ENCODE measurements at regions not wholly inside any gene's neighbourhood (a gene's known extent, or its start where the extent isn't known, plus 50 kb on each side); places are given as distances from the start of the nearest gene placed in this dataset.

GRCh38 chr2:52022006-52022405 is 990.1 kb upstream of the NRXN1 start (continued):
- no peak for TF ChIP-seq ZNF488 (tag by site-specific recombination; IDR thresholded peaks at IDR 0.05)
- TF ChIP-seq ZNF16 (tag by site-specific recombination; IDR thresholded peaks at IDR 0.05; ENCODE audit: low read depth), result no peak
- no peak for TF ChIP-seq PRDM10 (tag by site-specific recombination; IDR thresholded peaks at IDR 0.05)
- no peak for TF ChIP-seq KLF8 (tag by site-specific recombination; IDR thresholded peaks at IDR 0.05)
- no peak for TF ChIP-seq KLF16 (tag by site-specific recombination; IDR thresholded peaks at IDR 0.05)
- TF ChIP-seq, protein P1, sequence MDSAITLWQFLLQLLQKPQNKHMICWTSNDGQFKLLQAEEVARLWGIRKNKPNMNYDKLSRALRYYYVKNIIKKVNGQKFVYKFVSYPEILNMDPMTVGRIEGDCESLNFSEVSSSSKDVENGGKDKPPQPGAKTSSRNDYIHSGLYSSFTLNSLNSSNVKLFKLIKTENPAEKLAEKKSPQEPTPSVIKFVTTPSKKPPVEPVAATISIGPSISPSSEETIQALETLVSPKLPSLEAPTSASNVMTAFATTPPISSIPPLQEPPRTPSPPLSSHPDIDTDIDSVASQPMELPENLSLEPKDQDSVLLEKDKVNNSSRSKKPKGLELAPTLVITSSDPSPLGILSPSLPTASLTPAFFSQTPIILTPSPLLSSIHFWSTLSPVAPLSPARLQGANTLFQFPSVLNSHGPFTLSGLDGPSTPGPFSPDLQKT (IDR thresholded peaks at IDR 0.05; ENCODE audit: borderline replicate concordance, low read depth, low read length), result no peak
- TF ChIP-seq ZNF140 (tag by site-specific recombination; IDR thresholded peaks at IDR 0.05), result no peak
- TF ChIP-seq KLF10 (tag by site-specific recombination; IDR thresholded peaks at IDR 0.05), result no peak
- TF ChIP-seq ZNF23 (tag by site-specific recombination; IDR thresholded peaks at IDR 0.05; ENCODE audit: borderline replicate concordance), result no peak
- TF ChIP-seq ZNF600 (tag by site-specific recombination; IDR thresholded peaks at IDR 0.05), result no peak
- TF ChIP-seq, protein P2, sequence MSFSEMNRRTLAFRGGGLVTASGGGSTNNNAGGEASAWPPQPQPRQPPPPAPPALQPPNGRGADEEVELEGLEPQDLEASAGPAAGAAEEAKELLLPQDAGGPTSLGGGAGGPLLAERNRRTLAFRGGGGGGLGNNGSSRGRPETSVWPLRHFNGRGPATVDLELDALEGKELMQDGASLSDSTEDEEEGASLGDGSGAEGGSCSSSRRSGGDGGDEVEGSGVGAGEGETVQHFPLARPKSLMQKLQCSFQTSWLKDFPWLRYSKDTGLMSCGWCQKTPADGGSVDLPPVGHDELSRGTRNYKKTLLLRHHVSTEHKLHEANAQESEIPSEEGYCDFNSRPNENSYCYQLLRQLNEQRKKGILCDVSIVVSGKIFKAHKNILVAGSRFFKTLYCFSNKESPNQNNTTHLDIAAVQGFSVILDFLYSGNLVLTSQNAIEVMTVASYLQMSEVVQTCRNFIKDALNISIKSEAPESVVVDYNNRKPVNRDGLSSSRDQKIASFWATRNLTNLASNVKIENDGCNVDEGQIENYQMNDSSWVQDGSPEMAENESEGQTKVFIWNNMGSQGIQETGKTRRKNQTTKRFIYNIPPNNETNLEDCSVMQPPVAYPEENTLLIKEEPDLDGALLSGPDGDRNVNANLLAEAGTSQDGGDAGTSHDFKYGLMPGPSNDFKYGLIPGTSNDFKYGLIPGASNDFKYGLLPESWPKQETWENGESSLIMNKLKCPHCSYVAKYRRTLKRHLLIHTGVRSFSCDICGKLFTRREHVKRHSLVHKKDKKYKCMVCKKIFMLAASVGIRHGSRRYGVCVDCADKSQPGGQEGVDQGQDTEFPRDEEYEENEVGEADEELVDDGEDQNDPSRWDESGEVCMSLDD (tag by site-specific recombination; IDR thresholded peaks at IDR 0.05), result no peak
- no peak for TF ChIP-seq ZNF664 (tag by site-specific recombination; IDR thresholded peaks at IDR 0.05)

DNA sequence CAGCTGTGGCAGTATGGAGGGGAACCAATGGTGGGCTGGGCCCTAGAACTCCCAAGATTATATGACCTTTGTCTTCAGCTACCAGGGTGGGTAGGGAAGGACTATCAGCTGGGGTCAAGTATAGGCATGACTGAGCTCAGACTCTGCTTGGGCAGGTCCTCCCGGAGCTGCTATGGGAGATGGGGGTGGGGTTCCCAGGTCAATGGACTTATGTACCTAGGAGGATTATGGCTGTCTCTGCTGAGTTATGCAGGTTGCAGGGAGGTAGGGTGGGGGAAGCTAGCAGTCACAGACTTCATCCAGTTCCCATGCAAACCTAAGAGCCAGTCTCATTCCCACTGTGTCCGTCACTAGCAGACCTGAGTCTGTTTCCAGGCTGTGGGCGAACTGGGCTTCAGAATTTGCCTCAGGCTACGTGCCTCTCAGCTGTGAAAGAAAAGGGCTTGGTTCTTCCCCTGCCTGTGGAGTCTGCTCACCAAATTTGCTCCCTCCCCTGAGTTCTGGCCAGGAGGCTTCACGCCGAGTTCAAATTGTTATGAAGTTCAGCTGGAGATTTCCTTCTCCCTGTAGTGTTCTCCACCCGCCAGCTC is 985.8 kb upstream of the NRXN1 start:
- TF ChIP-seq, protein P3, sequence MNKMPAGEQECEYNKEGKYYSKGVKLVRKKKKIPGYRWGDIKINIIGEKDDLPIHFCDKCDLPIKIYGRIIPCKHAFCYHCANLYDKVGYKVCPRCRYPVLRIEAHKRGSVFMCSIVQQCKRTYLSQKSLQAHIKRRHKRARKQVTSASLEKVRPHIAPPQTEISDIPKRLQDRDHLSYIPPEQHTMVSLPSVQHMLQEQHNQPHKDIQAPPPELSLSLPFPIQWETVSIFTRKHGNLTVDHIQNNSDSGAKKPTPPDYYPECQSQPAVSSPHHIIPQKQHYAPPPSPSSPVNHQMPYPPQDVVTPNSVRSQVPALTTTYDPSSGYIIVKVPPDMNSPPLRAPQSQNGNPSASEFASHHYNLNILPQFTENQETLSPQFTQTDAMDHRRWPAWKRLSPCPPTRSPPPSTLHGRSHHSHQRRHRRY (tag by site-specific recombination; IDR thresholded peaks at IDR 0.05), result no peak
- TF ChIP-seq KLF1 (tag by site-specific recombination; IDR thresholded peaks at IDR 0.05) (no peak), ZNF768 (tag by site-specific recombination; IDR thresholded peaks at IDR 0.05) (no peak), ZNF354C (tag by site-specific recombination; IDR thresholded peaks at IDR 0.05; ENCODE audit: borderline replicate concordance, low read depth) (no peak), ZNF623 (tag by site-specific recombination; IDR thresholded peaks at IDR 0.05) (no peak), ZNF114 (tag by site-specific recombination; IDR thresholded peaks at IDR 0.05) (no peak), ZNF16 (tag by site-specific recombination; IDR thresholded peaks at IDR 0.05; ENCODE audit: low read depth) (no peak), BCL11A (tag by site-specific recombination; IDR thresholded peaks at IDR 0.05; ENCODE audit: low read depth) (no peak), MYNN (tag by site-specific recombination; IDR thresholded peaks at IDR 0.05; ENCODE audit: borderline replicate concordance) (no peak), ZEB2 (tag by site-specific recombination; IDR thresholded peaks at IDR 0.05) (no peak), ZNF791 (tag by site-specific recombination; IDR thresholded peaks at IDR 0.05) (no peak)
- TF ChIP-seq, protein P4, sequence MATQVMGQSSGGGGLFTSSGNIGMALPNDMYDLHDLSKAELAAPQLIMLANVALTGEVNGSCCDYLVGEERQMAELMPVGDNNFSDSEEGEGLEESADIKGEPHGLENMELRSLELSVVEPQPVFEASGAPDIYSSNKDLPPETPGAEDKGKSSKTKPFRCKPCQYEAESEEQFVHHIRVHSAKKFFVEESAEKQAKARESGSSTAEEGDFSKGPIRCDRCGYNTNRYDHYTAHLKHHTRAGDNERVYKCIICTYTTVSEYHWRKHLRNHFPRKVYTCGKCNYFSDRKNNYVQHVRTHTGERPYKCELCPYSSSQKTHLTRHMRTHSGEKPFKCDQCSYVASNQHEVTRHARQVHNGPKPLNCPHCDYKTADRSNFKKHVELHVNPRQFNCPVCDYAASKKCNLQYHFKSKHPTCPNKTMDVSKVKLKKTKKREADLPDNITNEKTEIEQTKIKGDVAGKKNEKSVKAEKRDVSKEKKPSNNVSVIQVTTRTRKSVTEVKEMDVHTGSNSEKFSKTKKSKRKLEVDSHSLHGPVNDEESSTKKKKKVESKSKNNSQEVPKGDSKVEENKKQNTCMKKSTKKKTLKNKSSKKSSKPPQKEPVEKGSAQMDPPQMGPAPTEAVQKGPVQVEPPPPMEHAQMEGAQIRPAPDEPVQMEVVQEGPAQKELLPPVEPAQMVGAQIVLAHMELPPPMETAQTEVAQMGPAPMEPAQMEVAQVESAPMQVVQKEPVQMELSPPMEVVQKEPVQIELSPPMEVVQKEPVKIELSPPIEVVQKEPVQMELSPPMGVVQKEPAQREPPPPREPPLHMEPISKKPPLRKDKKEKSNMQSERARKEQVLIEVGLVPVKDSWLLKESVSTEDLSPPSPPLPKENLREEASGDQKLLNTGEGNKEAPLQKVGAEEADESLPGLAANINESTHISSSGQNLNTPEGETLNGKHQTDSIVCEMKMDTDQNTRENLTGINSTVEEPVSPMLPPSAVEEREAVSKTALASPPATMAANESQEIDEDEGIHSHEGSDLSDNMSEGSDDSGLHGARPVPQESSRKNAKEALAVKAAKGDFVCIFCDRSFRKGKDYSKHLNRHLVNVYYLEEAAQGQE (tag by site-specific recombination; IDR thresholded peaks at IDR 0.05), result no peak
- Histone ChIP-seq H3K4me1 (ENCODE audit: control insufficient read depth, insufficient read depth, low read length) (no peaks in the 10 kb centered on the region), H3K27ac (ENCODE audit: extremely low read depth, low read depth, low read length) (no peak overlapping the region), H3K9me3 (ENCODE audit: control insufficient read depth, insufficient read depth, low read depth, low read length) (no peaks in the 10 kb centered on the region), H3K36me3 (ENCODE audit: control insufficient read depth in 2 of 2, insufficient read depth in 1 of 2, low read length in 2 of 2) (no peaks in the 10 kb centered on the region), H3K4me3 (ENCODE audit: low read depth, low read length) (no peak overlapping the region)
- ChIA-PET POLR2A (no interaction called here), CTCF (no interaction called here)
